Stimulated activated naive CD8-positive, alpha-beta T cell treated with anti-CD3 and anti-CD28 coated beads, Interleukin-15, amount 100 ng/mL, for 72 hours (primary cell): ENCODE measurements at regions not wholly inside any gene's neighbourhood (a gene's known extent, or its start where the extent isn't known, plus 50 kb on each side); places are given as distances from the start of the nearest gene placed in this dataset.
A peak's percentile ranks its signal among the peaks of the same experiment; 100 is the strongest.

Experiments used
- ATAC-seq: fragments of 150-1000 bp; cut with Tn5 transposase; 2 replicates; pipeline ENCODE4 v1.10.0; 2021; ENCODE audit warnings: mild to moderate bottlenecking, moderate library complexity
- DNase-seq, 2 donors: peaks; one replicate each; pipeline ENCODE4 v3.0.0; 2021 to 2022
- H3K27ac Mint-ChIP-seq, 2 donors: one replicate each; pipeline ENCODE4 v1.8.0; 2022; ENCODE audit warnings: mild to moderate bottlenecking in 2 of 2, mixed read lengths in 2 of 2, moderate library complexity in 2 of 2
- H3K27me3 Mint-ChIP-seq: one replicate; pipeline ENCODE4 v1.8.0; 2022; ENCODE audit warnings: mixed read lengths
- H3K4me1 Mint-ChIP-seq: one replicate; pipeline ENCODE4 v1.8.0; 2022; ENCODE audit warnings: mild to moderate bottlenecking, mixed read lengths
- H3K4me3 Mint-ChIP-seq, 2 donors: one replicate each; pipeline ENCODE4 v1.8.0; 2022; ENCODE audit warnings: mild to moderate bottlenecking in 2 of 2, mixed read lengths in 2 of 2, moderate library complexity in 1 of 2
- H3K9me3 Mint-ChIP-seq, 2 donors: one replicate each; pipeline ENCODE4 v1.8.0; 2022; ENCODE audit warnings: mixed read lengths in 2 of 2

DNA sequence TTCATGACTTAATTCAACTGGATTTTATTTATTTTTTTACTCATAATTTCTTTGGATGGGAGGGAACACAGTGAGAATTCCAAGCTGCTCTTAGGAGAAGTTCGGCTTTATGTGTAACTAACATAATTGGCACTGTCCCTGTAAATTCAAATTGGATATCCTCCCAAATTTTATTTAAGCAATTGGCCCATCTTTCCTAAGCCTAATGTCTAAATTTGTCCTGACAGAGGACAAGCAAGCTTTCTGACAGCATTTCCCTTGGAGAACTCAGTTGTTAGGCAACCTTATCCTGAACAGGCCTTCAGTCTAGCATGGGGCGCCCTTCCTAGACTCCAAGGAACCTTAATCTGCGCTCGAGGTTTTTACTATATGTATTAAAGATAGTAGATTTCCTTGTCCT, 550.3 kb downstream of the NUF2 start:
- no peak for DNase-seq
- H3K4me3 Mint-ChIP-seq, result no peak overlapping the region
- no peak for ATAC-seq
- no peaks in the 10 kb centered on the region for H3K4me1 Mint-ChIP-seq
- peaks cover 7 to 13% of the 10 kb centered on the region in 2 donors for H3K9me3 Mint-ChIP-seq
- no peak overlapping the region for H3K27ac Mint-ChIP-seq
- H3K27me3 Mint-ChIP-seq, result no peaks in the 10 kb centered on the region

DNA sequence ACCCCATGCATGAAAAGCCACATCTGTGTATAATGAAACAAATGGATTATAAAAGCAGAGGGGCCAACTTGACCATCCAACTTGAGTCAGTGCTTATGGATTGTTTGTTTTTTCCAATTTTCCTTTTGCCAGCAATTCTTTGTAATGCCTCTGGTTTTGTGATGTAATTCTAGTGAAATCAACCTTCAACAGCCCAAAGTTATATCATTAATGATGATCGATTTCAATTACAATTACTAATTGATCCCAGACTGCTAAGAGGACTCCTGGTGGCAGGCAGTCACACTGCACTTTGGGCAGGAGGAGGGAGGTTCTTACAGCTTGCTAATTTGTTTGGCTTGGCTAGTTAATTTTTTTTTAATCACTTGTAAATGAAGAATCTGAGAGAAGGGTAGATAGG, 552.3 kb downstream of the NUF2 start:
- Mint-ChIP-seq H3K27ac (no peak overlapping the region), H3K4me1 (no peaks in the 10 kb centered on the region), H3K9me3 (peaks cover 7% of the 10 kb centered on the region in 2 donors), H3K27me3 (no peaks in the 10 kb centered on the region), H3K4me3 (no peak overlapping the region)
- no peak for ATAC-seq
- DNase-seq, result no peak

GRCh38 chr1:163875200-163875926, 553.6 kb downstream of the NUF2 start:
- H3K4me1 Mint-ChIP-seq, result no peaks in the 10 kb centered on the region
- no peak overlapping the region for H3K4me3 Mint-ChIP-seq
- no peak for ATAC-seq
- peaks cover 3% of the 10 kb centered on the region in 2 donors for H3K9me3 Mint-ChIP-seq
- DNase-seq, result no peak
- no peaks in the 10 kb centered on the region for H3K27me3 Mint-ChIP-seq
- H3K27ac Mint-ChIP-seq, result no peak overlapping the region

DNA sequence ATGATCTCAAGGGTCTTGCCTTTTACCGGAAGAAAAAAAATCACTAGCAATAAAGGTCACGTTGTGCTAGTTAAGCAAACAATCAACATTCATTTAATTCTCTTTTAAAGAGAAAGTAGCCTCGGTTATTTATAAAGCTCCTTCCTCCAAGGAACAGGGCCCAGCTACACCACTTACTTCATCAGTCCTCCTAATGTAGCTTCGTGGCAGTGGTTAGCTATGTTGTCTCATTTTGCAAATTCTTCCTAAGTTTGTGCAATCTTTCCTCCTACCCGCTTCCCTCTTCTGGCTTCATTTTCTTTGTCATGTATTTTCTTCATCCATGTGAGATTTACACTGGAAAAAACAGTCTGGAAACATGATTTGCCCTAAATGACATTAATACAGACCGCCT, 554.2 kb downstream of the NUF2 start:
- Mint-ChIP-seq H3K9me3 (no peaks in the 10 kb centered on the region), H3K27ac (no peak overlapping the region), H3K4me3 (no peak overlapping the region), H3K4me1 (no peaks in the 10 kb centered on the region), H3K27me3 (no peaks in the 10 kb centered on the region)
- DNase-seq, result no peak
- no peak for ATAC-seq

GRCh38 chr1:163876546-163876945, 554.8 kb downstream of the NUF2 start:
- Mint-ChIP-seq H3K9me3 (no peaks in the 10 kb centered on the region), H3K4me3 (no peak overlapping the region), H3K4me1 (no peaks in the 10 kb centered on the region), H3K27me3 (no peaks in the 10 kb centered on the region), H3K27ac (no peak overlapping the region)
- DNase-seq, result no peak
- no peak for ATAC-seq

DNA sequence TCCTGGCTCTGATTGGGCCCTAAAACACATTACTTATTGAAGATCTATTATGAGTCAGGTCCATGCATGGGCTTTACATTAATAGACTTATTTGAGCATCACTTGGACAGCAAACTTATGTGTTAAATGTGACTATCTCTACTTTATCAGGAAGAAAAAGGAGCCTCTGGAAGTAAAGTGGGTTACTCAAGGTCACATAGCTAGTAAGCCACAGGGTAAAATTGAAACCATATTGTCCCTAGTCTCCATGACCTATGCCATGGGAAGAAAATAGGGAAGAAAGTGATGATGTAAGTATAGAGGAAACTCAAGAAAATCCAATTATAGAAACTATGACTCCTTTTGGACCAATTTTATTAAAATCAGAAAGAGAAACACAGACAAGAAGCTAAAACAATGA, 555.3 kb downstream of the NUF2 start:
- H3K9me3 Mint-ChIP-seq, result no peaks in the 10 kb centered on the region
- H3K27ac Mint-ChIP-seq, result no peak overlapping the region
- H3K27me3 Mint-ChIP-seq, result no peaks in the 10 kb centered on the region
- no peaks in the 10 kb centered on the region for H3K4me1 Mint-ChIP-seq
- no peak for DNase-seq
- no peak for ATAC-seq
- no peak overlapping the region for H3K4me3 Mint-ChIP-seq

GRCh38 chr1:163885510-163885909, 563.8 kb downstream of the NUF2 start:
- no peaks in the 10 kb centered on the region for H3K4me1 Mint-ChIP-seq
- no peaks in the 10 kb centered on the region for H3K9me3 Mint-ChIP-seq
- DNase-seq (no peak), ATAC-seq (no peak)
- no peak overlapping the region for H3K4me3 Mint-ChIP-seq
- H3K27me3 Mint-ChIP-seq, result no peaks in the 10 kb centered on the region
- H3K27ac Mint-ChIP-seq, result no peak overlapping the region

DNA sequence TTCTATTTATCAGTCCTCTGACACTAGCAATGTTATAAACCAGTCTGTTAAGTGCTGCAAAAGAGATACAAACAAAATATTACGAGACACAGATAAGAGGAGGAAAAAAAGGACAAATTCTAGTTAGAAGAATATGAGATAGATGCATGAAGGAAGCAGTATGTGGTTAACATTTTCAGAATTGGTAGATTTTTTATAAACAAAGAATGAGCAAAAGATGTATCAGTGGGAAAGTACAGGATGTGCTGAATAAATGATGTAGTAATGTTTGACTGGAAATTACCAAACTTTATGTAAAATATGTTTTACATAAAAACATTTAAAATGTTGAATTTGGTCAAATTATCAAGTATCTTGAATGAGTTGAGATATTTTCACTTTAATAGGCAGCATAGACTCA, 574.2 kb downstream of the NUF2 start:
- no peak overlapping the region for H3K4me3 Mint-ChIP-seq
- H3K27me3 Mint-ChIP-seq, result no peaks in the 10 kb centered on the region
- H3K9me3 Mint-ChIP-seq, result peaks cover 6% of the 10 kb centered on the region in 2 donors
- DNase-seq (no peak), ATAC-seq (no peak)
- no peaks in the 10 kb centered on the region for H3K4me1 Mint-ChIP-seq
- no peak overlapping the region for H3K27ac Mint-ChIP-seq

DNA sequence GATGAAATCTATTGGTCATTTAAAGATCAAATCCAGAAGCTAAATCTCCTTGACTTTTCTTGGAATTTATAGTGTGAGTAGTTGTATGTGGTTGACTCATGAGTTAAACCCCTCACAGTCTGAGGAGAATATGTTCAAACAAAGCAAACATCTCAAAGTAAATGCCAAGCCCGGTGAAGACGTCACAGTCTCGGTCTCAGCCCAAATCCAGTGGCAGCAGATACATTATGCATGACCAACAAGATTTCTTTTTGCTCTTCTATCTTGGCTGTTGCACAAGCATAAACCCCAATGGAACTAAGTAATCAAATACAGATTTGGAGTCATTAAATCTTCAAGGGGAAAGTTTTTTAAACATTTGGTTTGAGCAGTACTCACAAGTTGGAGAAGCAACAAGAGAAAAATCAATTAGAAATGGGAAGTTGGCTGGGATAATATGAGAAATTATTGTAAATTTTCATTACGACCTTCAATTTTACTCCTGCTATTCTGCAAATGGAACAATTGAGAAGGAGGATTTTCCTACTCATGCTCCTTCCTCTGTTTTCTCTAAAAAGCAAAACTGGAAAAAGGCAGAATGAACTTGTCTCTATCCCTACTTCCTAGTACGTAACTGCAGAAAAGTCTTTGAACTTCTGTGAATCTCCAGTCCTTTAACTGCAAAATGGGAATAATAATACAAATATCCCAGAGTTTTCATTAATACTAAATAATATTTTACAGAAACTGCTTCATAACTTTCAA, 575.8 kb downstream of the NUF2 start:
- no peak for DNase-seq
- no peak for ATAC-seq
- Mint-ChIP-seq H3K4me3 (no peak overlapping the region), H3K27me3 (no peaks in the 10 kb centered on the region), H3K9me3 (peaks cover 6 to 11% of the 10 kb centered on the region in 2 donors), H3K27ac (no peak overlapping the region), H3K4me1 (no peaks in the 10 kb centered on the region)

GRCh38 chr1:163906283-163906682, 584.5 kb downstream of the NUF2 start:
- no peaks in the 10 kb centered on the region for H3K27me3 Mint-ChIP-seq
- no peak overlapping the region for H3K27ac Mint-ChIP-seq
- ATAC-seq (no peak), DNase-seq (no peak)
- no peaks in the 10 kb centered on the region for H3K4me1 Mint-ChIP-seq
- H3K9me3 Mint-ChIP-seq, result peaks cover 16 to 19% of the 10 kb centered on the region in 2 donors
- H3K4me3 Mint-ChIP-seq, result no peak overlapping the region

DNA sequence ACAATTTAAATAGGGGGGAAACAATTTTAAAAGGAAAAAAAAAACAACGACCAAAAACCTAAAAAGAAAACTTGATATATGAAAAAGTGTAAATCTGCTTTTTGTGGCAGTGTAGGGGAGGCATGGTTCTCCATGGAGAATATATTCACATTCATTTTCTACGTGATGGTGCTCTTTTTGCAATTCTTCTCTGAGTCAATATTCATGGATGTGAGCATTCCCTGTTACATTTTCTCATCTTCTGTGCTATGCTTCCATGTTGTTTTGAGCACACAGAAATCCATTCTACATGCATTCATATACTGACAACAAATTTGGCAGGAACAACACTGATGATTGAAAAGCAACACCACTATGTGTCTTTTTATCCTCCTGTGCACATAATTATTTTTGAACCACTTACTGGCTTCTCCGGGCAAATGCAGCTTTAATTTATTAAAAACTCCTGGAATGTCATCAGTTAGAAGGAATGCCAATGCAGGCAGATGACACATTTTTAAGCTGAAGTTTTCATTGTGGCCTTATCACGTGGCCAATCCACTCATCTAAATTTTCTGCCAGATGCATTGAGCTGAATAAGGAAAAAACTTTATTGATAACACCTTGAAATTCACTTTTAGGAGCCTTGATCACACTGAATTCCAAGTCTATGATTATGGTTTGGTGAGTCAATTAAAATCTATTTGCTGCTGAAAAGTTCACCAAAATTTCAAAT, 590.6 kb downstream of the NUF2 start:
- Mint-ChIP-seq H3K27ac (no peak overlapping the region), H3K4me1 (no peaks in the 10 kb centered on the region), H3K4me3 (no peak overlapping the region), H3K9me3 (peaks cover 8 to 11% of the 10 kb centered on the region in 2 donors), H3K27me3 (no peaks in the 10 kb centered on the region)
- DNase-seq (no peak), ATAC-seq (no peak)

DNA sequence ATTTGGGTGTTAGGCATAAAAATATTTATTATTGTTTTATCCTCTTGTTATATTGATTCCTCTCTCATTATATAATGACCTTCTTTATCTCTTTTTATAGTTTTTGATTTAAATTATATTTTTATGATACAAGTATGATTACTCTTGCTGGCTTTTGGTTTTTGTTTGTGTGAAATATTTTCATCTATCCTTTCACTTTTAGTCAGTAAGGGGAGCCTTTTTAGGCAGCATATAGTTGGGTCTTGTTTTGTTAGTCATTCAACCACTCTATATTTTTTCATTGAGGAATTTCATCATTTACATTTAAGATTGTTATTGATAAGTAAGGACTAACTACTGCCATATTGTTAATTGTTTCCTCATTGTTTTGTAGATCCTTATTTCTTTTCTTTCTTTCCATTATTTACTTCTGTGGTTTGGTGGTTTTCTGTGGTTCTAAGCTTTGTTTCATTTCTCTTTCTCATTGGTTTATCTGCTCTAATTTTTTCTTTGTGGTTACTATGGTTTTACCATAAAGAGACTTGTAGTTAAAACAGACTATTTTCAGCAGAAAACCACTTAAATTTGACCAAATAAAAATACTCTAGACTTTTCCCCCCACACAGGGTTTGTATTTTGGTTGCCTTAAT, 593.1 kb downstream of the NUF2 start:
- peaks cover 0 to 3% of the 10 kb centered on the region in 2 donors for H3K9me3 Mint-ChIP-seq
- DNase-seq (no peak), ATAC-seq (no peak)
- no peaks in the 10 kb centered on the region for H3K27me3 Mint-ChIP-seq
- no peak overlapping the region for H3K4me3 Mint-ChIP-seq
- no peak overlapping the region for H3K27ac Mint-ChIP-seq
- no peaks in the 10 kb centered on the region for H3K4me1 Mint-ChIP-seq

DNA sequence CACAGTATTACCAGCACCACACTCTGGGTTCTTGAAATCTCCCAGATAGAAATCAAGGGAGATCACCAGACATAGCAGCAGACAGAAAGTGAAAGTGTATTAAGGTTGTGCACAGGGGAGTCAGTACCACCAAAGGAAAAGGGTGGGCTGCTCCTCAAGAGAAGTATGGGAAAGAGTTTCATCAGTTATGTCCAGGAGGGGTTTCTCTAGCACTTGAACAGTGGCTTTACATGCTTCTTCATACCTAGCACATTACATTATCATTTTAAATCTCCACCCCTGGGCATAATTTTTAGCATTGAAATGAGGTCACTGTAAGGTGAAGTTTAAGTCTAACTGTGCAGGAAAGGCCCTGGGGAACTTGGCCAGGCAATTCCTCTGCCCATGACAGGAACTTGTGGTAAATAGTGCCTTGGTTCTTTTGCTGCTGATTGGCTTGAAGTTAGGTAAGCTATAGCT, 601.0 kb downstream of the NUF2 start:
- Mint-ChIP-seq H3K27me3 (no peaks in the 10 kb centered on the region), H3K4me3 (no peak overlapping the region), H3K4me1 (no peaks in the 10 kb centered on the region), H3K27ac (no peak overlapping the region), H3K9me3 (peaks cover 0 to 9% of the 10 kb centered on the region in 2 donors)
- DNase-seq (no peak), ATAC-seq (peak; percentile 49)

DNA sequence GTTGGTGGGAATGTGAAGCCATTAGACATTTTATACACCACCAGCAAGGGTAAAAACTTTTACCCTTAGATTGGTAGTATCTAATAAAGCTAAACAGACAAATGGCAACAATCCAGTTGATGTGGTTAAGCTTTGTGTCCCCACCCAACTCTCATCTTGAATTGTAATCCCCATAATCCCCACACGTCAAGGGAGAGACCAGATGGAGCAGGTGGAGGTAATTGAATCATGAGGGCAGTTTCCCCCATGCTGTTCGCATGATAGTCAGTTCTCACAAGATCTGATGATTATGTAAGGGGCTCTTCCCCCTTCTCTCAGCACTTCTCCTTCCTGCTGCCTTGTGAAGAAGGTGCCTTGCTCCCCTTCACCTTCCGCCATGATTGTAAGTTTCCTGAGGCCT, 602.3 kb downstream of the NUF2 start:
- no peaks in the 10 kb centered on the region for H3K27me3 Mint-ChIP-seq
- H3K4me3 Mint-ChIP-seq, result no peak overlapping the region
- peaks cover 0 to 9% of the 10 kb centered on the region in 2 donors for H3K9me3 Mint-ChIP-seq
- no peaks in the 10 kb centered on the region for H3K4me1 Mint-ChIP-seq
- no peak for ATAC-seq
- no peak overlapping the region for H3K27ac Mint-ChIP-seq
- no peak for DNase-seq

DNA sequence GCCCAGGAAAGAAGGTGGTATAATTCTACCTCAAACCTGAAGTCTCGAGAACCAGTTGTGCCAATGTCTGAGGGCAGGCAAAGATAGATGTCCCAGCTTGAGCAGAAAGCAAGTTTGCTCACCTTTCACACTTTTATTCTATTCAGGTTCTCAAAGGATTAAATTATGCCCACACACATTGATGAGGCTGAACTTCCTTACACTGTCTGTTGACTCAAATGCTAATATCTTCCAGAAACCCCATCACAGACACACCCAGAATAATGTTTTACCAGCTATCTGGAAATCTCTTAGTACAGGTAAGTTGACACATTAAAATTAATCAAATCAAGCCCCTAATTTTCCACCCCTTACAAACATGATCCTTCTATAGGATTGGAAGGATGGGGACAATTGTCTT, 605.7 kb downstream of the NUF2 start:
- H3K9me3 Mint-ChIP-seq, result peaks cover 0 to 22% of the 10 kb centered on the region in 2 donors
- no peak overlapping the region for H3K27ac Mint-ChIP-seq
- H3K4me1 Mint-ChIP-seq, result no peaks in the 10 kb centered on the region
- DNase-seq (no peak), ATAC-seq (no peak)
- no peak overlapping the region for H3K4me3 Mint-ChIP-seq
- no peaks in the 10 kb centered on the region for H3K27me3 Mint-ChIP-seq

DNA sequence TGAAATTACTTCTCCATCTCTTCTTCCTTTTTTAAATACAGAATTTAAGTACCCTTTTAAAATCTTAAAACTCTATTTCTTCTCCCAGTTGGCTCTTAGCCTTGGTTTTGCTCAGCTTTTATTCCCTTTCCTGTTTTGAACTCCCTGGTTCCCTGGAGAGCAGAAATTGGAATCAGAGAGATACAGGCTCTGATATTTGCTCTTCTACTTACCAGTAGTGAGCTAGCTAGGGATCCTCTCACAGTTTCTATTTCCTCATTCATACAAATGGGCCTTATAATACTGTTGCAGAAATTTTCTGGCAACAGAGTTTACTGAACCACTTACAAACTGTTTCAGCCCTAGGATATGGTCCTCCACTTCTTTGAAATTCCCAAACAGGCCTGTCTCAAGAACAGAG, 606.3 kb downstream of the NUF2 start:
- H3K4me3 Mint-ChIP-seq, result no peak overlapping the region
- H3K27ac Mint-ChIP-seq, result no peak overlapping the region

More for the DNA sequence above, 606.3 kb downstream of the NUF2 start:
- DNase-seq, result no peak
- Mint-ChIP-seq H3K4me1 (no peaks in the 10 kb centered on the region), H3K9me3 (peaks cover 3 to 22% of the 10 kb centered on the region in 2 donors), H3K27me3 (no peaks in the 10 kb centered on the region)
- no peak for ATAC-seq
